C4-2B (cell line): ENCODE measurements at regions not wholly inside any gene's neighbourhood (a gene's known extent, or its start where the extent isn't known, plus 50 kb on each side); places are given as distances from the start of the nearest gene placed in this dataset.

Experiments
- CTCF ChIP-seq: fragments of 450-650 bp; conservative IDR thresholded peaks from 2 replicates; pipeline ENCODE4 v1.5.1; 2017; ENCODE audit warnings: mild to moderate bottlenecking
- ZFX ChIP-seq: fragments of 450-650 bp; IDR thresholded peaks from 2 replicates; pipeline ENCODE4 v1.6.1; 2017

GRCh38 chr1:192513697-192514096 is 61.9 kb upstream of the RGS1 start:
- TF ChIP-seq CTCF (no peak), ZFX (no peak)
